BLaER1 treated with 17β-estradiol and CSF1 and Interleukin-3, amounts not matched to agents 10 nM and 100 nM (cell line): ENCODE measurements at regions not wholly inside any gene's neighbourhood (a gene's known extent, or its start where the extent isn't known, plus 50 kb on each side); places are given as distances from the start of the nearest gene placed in this dataset.

Experiments used
- H3K27ac ChIP-seq, 11 experiments: shearing (Covaris generic); formaldehyde crosslinking; 2 replicates each; pipeline ENCODE4 v1.8.1; 2022
- H3K27me3 ChIP-seq, 11 experiments: shearing (Covaris generic); formaldehyde crosslinking; 2 replicates each; pipeline ENCODE4 v1.8.1; 2022
- H3K36me3 ChIP-seq, 11 experiments: shearing (Covaris generic); formaldehyde crosslinking; 2 replicates each; pipeline ENCODE4 v1.8.1; 2022
- H3K4me1 ChIP-seq, 10 experiments: shearing (Covaris generic); formaldehyde crosslinking; 2 replicates each; pipeline ENCODE4 v1.8.1; 2022
- H3K4me2 ChIP-seq, 11 experiments: shearing (Covaris generic); formaldehyde crosslinking; 2 replicates each; pipeline ENCODE4 v1.8.1; 2022
- H3K4me3 ChIP-seq, 10 experiments: shearing (Covaris generic); formaldehyde crosslinking; 2 replicates each; pipeline ENCODE4 v1.8.1; 2022
- H3K9ac ChIP-seq, 11 experiments: shearing (Covaris generic); formaldehyde crosslinking; 2 replicates each; pipeline ENCODE4 v1.8.1; 2022
- H3K9me3 ChIP-seq, 11 experiments: shearing (Covaris generic); formaldehyde crosslinking; replicated peaks in 1 of 11; 2 replicates each; pipeline ENCODE4 v1.8.1; 2022
- H4K20me1 ChIP-seq, 11 experiments: shearing (Covaris generic); formaldehyde crosslinking; 2 replicates each; pipeline ENCODE4 v1.8.1; 2022
- Cebpa-rat ChIP-seq, 11 experiments: shearing (Covaris generic); IDR thresholded peaks; 2 replicates each; pipeline ENCODE4 v1.8.1; 2022

DNA sequence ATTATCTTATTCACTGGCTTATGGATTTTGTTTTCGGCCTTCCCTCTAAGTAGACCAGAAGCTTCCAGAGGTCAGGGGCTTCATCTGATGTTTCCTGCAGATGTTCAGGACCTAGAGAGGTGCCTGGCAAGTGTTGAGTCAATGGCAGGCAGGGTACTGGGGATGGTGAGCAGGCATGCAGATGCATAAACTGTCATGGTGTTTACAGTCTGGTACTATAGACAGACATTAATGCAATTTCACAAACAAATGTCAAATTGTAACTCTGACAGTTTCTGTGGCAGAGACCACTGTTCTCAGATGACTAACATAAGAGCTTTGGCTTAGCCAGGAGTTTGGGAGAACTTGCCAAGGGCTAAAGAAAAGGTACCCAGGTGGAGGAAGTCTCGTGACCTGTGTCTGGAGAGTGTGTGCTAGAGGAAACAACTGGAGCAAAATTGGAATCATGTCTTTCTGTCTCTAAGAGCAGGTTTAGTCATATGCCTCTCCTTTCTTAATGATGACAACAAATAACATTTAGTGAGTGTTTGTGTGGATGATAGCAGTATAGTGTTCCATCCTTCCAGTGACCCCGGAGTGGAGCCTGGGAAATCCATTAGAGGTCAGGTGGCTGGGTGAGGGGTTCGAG, 53.7 kb upstream of the TRAK1 start:
- H4K20me1 ChIP-seq: peaks cover 66 to 99% (median 81%) of the 10 kb centered on the region in 11 experiments
- TF ChIP-seq Cebpa-rat (IDR thresholded peaks at IDR 0.05): no peak
- peaks cover 20 to 45% (median 26%) of the 10 kb centered on the region in 11 experiments for H3K36me3 ChIP-seq
- H3K9ac ChIP-seq: no peak overlapping the region
- H3K9me3 ChIP-seq: no peaks in the 10 kb centered on the region
- peak overlapping the region in 3 of 11 experiments; percentile 16 to 59 (median 51); a peak in 3 of 22 replicates for H3K27ac ChIP-seq
- no peak overlapping the region for H3K4me3 ChIP-seq
- peaks cover 57 to 81% (median 73%) of the 10 kb centered on the region in 10 experiments for H3K4me1 ChIP-seq
- no peaks in the 10 kb centered on the region for H3K27me3 ChIP-seq
- H3K4me2 ChIP-seq: peak overlapping the region in 6 of 11 experiments; percentile 6 to 92 (median 58); a peak in 6 of 22 replicates

DNA sequence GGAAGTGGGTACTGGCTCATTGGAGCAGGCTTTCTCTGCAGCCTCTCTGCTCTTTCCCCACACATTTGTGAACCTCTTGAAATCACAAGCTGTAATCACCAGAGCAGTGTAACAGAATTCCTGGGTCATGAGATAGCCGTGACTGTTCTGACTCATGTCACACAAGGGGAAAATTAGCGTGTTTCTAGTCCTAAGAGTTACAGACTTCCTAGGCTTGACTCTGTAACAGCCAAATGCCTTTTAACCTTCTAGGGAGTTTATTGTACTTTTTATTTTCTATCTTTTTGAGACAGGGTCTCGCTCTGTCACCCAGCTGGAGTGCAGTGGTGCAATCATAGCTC, 54.7 kb upstream of the TRAK1 start:
- no peak overlapping the region for H3K4me3 ChIP-seq
- no peaks in the 10 kb centered on the region for H3K9me3 ChIP-seq
- H3K4me2 ChIP-seq: peak overlapping the region; percentile 6 to 92 (median 53)
- H3K4me1 ChIP-seq: peaks cover 61 to 82% (median 72%) of the 10 kb centered on the region in 10 experiments
- H4K20me1 ChIP-seq: peaks cover 66 to 99% (median 85%) of the 10 kb centered on the region in 11 experiments
- TF ChIP-seq Cebpa-rat (IDR thresholded peaks at IDR 0.05): no peak; a peak in 1 of 22 replicates
- H3K36me3 ChIP-seq: peaks cover 20 to 45% (median 26%) of the 10 kb centered on the region in 11 experiments
- H3K27me3 ChIP-seq: no peaks in the 10 kb centered on the region
- peak overlapping the region; percentile 22 to 61 (median 48); a peak in 18 of 22 replicates for H3K27ac ChIP-seq
- peak overlapping the region in 4 of 11 experiments; percentile 35 to 72 (median 52); a peak in 5 of 22 replicates for H3K9ac ChIP-seq

DNA sequence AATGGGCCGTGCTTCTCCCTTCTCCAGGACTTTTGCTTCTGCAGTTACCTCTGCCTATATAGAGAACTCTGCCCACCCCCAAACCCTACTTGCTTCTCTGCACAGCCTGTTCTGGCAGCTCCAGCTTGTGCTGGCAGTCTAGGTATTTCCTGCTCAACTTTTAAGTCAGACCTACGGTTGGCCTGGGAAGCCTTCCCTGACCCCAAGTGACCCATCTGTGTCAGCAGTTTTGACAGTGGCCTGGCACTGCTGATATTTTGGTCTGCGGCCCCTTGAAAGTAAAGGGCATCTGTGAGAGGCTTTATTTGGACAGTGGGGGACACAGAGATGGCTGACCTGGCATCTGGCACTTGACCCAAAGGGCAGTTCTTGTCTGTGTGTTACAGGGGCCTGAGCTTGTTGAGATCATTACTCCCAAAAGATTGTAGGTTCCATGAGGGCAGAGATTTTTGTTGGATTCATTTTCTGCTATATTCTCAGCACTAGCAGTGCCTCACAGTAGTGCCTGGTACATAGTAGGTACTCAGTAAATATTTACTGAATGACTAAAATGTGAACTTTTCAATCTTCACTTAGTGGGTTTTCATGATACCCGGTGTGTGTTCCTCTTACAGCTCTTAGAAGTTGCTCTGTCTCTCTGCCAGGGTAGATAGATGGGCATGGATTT, 55.2 kb upstream of the TRAK1 start:
- no peaks in the 10 kb centered on the region for H3K9me3 ChIP-seq
- no peak for TF ChIP-seq Cebpa-rat (IDR thresholded peaks at IDR 0.05)
- peaks cover 20 to 45% (median 26%) of the 10 kb centered on the region in 11 experiments for H3K36me3 ChIP-seq
- H3K4me1 ChIP-seq: peaks cover 56 to 85% (median 75%) of the 10 kb centered on the region in 10 experiments
- H3K27me3 ChIP-seq: no peaks in the 10 kb centered on the region
- peak overlapping the region; percentile 22 to 61 (median 48); a peak in 18 of 22 replicates for H3K27ac ChIP-seq
- H3K4me3 ChIP-seq: no peak overlapping the region
- H3K9ac ChIP-seq: peak overlapping the region in 6 of 11 experiments; percentile 4 to 66 (median 38); a peak in 5 of 22 replicates
- peaks cover 66 to 99% (median 87%) of the 10 kb centered on the region in 11 experiments for H4K20me1 ChIP-seq
- H3K4me2 ChIP-seq: peak overlapping the region; percentile 6 to 92 (median 53)

DNA sequence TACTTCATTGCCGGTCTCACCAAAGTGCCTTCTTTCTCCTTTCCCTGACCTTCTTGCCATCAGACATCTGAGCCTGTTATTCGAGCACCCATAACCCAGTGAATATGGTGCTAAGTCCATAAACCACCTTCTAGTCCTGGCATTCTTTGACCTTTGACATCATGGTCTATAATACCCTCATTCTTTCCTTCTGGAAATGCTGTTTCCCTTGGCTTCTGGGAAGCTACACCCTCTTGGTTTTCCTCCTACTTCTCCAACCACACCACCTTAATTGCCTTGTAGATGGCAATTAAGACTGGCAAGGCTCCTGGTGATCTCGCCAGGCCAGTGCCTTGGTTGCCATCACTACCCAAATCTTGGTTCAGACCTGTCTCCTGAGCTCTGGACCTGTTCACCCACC, 56.1 kb upstream of the TRAK1 start:
- H3K36me3 ChIP-seq: peaks cover 20 to 45% (median 26%) of the 10 kb centered on the region in 11 experiments
- peaks cover 66 to 99% (median 84%) of the 10 kb centered on the region in 11 experiments for H4K20me1 ChIP-seq
- no peak overlapping the region for H3K4me3 ChIP-seq
- peak overlapping the region in 5 of 11 experiments; percentile 13 to 59 (median 51); a peak in 3 of 22 replicates for H3K27ac ChIP-seq
- peak overlapping the region in 1 of 11 experiments; percentile 66; a peak in 1 of 22 replicates for H3K9ac ChIP-seq
- no peaks in the 10 kb centered on the region for H3K27me3 ChIP-seq
- peaks cover 47 to 79% (median 70%) of the 10 kb centered on the region in 10 experiments for H3K4me1 ChIP-seq
- no peaks in the 10 kb centered on the region for H3K9me3 ChIP-seq
- peak overlapping the region; percentile 6 to 92 (median 53); a peak in 19 of 22 replicates for H3K4me2 ChIP-seq
- no peak for TF ChIP-seq Cebpa-rat (IDR thresholded peaks at IDR 0.05)

DNA sequence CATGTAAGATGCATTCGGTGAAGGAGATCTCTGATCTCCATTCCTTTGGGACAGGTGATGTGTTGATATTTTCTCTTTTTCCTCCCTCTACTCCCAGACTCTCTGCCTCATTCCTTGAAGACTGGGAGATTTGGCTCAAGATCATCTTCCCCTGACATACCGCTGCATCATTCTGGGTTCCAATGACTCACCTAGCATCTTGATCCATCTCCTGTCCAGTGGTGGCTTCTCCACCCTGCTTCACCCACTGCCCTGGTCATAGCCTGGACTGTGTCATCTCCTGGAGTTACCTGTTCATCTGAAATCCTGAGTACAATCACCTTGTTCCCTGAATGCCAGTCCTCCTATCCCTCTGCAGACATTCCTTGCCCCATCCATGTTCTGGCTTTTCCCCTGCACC, 57.4 kb upstream of the TRAK1 start:
- Histone ChIP-seq H3K4me2 (no peak overlapping the region; a peak in 1 of 22 replicates), H3K4me3 (no peak overlapping the region), H3K9ac (no peak overlapping the region), H3K9me3 (peaks cover 0 to 4% (median 0%) of the 10 kb centered on the region in 11 experiments; a peak in 3 of 22 replicates), H4K20me1 (peaks cover 62 to 97% (median 80%) of the 10 kb centered on the region in 11 experiments), H3K4me1 (peaks cover 41 to 83% (median 67%) of the 10 kb centered on the region in 10 experiments), H3K27ac (no peak overlapping the region), H3K36me3 (peaks cover 20 to 47% (median 28%) of the 10 kb centered on the region in 11 experiments), H3K27me3 (no peaks in the 10 kb centered on the region)
- no peak for TF ChIP-seq Cebpa-rat (IDR thresholded peaks at IDR 0.05)

DNA sequence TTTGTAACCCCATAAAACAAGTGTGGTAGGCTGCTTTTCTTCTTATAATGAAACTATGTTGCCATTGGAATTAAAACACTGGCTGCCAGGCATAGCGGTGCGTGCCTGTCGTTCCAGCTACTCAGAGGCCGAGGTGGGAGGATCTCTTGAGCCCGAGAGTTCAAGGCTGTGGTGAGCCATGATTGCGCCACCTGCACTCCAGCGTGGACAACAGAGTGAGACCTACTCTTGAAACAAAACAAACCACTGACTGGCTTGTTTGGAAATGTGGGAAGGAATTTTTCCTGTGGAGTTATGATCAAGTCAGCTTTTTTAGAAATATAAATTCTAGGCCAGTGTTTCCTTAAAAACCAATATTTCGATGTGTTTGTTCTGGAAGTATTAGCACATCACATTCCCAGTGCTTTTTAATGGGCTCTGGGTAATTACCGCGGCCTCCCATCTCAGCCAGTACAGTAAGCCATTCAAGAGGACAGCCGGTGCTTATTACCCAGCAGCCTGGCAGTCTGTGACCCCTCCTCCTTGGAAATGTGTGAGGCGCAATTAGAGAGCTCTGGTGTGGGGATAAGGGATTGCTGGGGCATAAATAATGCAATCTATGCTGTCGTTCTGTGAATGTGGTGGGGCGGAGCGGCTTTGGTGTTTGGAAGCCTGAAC, 58.3 kb upstream of the TRAK1 start:
- Histone ChIP-seq H3K4me3 (no peak overlapping the region), H3K27ac (peak overlapping the region in 2 of 11 experiments; percentile 5 to 15; a peak in 2 of 22 replicates), H3K4me1 (peaks cover 47 to 89% (median 77%) of the 10 kb centered on the region in 10 experiments), H3K9me3 (peaks cover 0 to 9% (median 0%) of the 10 kb centered on the region in 11 experiments; a peak in 3 of 22 replicates), H3K27me3 (no peaks in the 10 kb centered on the region), H4K20me1 (peaks cover 64 to 97% (median 86%) of the 10 kb centered on the region in 11 experiments), H3K36me3 (peaks cover 19 to 46% (median 28%) of the 10 kb centered on the region in 11 experiments), H3K4me2 (peak overlapping the region in 9 of 11 experiments; percentile 19 to 59 (median 46); a peak in 15 of 22 replicates), H3K9ac (no peak overlapping the region)
- TF ChIP-seq Cebpa-rat (IDR thresholded peaks at IDR 0.05): peak in 1 of 11 experiments; percentile 16; a peak in 1 of 22 replicates

DNA sequence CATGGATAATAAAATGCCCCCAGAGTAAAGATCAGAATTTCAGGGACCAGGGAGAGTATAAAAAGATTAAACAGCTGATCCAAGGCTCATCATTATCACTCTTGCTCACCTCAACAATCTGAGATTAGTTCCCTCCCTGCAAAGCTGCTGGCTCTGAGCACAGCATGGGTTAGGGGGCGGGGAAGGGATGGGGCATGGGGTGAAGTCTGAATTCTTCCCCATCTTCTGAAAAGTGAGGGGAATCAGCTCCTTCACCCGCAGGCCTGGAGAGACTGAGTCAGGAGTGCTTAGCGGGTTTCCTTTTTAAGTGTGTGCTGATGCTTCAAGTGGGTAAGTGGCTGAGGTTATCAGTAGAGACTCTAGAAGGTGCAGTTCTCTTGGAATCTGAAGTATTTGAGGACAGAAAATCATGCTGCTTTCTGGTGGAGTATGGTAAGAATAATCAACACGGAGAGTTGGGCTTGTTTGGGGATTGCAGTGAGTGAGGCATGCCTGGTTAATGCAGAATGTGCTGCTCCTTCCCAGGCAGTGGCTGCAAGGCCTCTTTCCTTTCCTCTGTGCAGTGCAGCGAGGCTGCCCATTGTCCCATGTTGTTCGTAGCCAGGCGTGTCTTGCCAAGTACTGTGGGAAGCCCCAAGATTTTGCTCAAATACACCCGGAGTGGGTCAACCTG, 59.2 kb upstream of the TRAK1 start:
- Histone ChIP-seq H3K4me1 (peaks cover 51 to 89% (median 78%) of the 10 kb centered on the region in 10 experiments), H4K20me1 (peaks cover 55 to 96% (median 78%) of the 10 kb centered on the region in 11 experiments), H3K9ac (no peak overlapping the region; a peak in 1 of 22 replicates), H3K27ac (no peak overlapping the region), H3K9me3 (peaks cover 0 to 9% (median 0%) of the 10 kb centered on the region in 11 experiments; a peak in 3 of 22 replicates), H3K4me3 (no peak overlapping the region), H3K27me3 (no peaks in the 10 kb centered on the region), H3K36me3 (peaks cover 18 to 46% (median 28%) of the 10 kb centered on the region in 11 experiments), H3K4me2 (peak overlapping the region in 6 of 11 experiments; percentile 30 to 59 (median 49); a peak in 8 of 22 replicates)
- no peak for TF ChIP-seq Cebpa-rat (IDR thresholded peaks at IDR 0.05)

DNA sequence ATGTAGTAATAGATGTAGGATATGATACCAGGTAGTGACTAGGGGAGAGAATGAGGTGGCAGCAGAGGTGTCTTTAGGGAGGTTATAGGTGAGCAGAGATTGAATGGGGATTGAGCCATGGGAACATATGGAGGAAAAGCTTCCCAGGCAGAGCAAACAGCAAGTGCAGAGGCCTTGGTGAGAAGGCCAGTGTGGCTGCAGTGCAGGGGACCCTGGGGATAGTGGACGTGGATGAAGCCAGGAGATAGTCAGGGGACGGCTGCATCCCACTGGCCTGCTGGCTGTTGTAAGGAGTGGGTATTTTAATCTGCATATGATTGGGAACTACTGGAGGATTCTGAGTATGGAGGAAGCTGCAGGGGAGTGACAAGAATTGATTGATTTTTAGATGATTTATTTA, 62.7 kb upstream of the TRAK1 start:
- Histone ChIP-seq H3K9ac (no peak overlapping the region), H3K9me3 (peaks cover 0 to 9% (median 0%) of the 10 kb centered on the region in 11 experiments; a peak in 3 of 22 replicates), H3K27me3 (no peaks in the 10 kb centered on the region), H3K4me1 (peaks cover 53 to 85% (median 78%) of the 10 kb centered on the region in 10 experiments), H3K36me3 (peaks cover 0 to 20% (median 9%) of the 10 kb centered on the region in 11 experiments; a peak in 15 of 22 replicates), H4K20me1 (peaks cover 32 to 87% (median 49%) of the 10 kb centered on the region in 11 experiments; a peak in 20 of 22 replicates), H3K27ac (peak overlapping the region in 1 of 11 experiments; percentile 14; a peak in 2 of 22 replicates), H3K4me3 (no peak overlapping the region), H3K4me2 (peak overlapping the region in 10 of 11 experiments; percentile 23 to 97 (median 74); a peak in 17 of 22 replicates)
- TF ChIP-seq Cebpa-rat (IDR thresholded peaks at IDR 0.05): no peak
